Heart left ventricle (tissue), 16 donors: ENCODE measurements at regions not wholly inside any gene's neighbourhood (a gene's known extent, or its start where the extent isn't known, plus 50 kb on each side); places are given as distances from the start of the nearest gene placed in this dataset.

Experiments used
- ATAC-seq, 4 donors: fragments of 200-7000 bp; cut with Tn5 transposase; one replicate each; pipeline ENCODE4 v1.9.1; 2020 to 2022; ENCODE audit warnings: moderate library complexity in 4 of 4, mild to moderate bottlenecking in 3 of 4, moderate number of reproducible peaks in 1 of 4
- DNase-seq, 5 donors: peaks; one replicate each; pipeline ENCODE4 v3.0.0-alpha.2; 2020
- H3K27ac ChIP-seq, 12 donors: fragments of 200-600 bp; sonication (generic) in 4 of 12; one replicate each; pipeline versions ENCODE4 v1.5.0 to v1.8.0; 2016 to 2022; ENCODE audit warnings: mild to moderate bottlenecking in 2 of 12
- H3K27me3 ChIP-seq, 9 donors: fragments of 200-600 bp; sonication (generic) in 2 of 9; one replicate each; pipeline versions ENCODE4 v1.5.1 to v1.8.0; 2016 to 2022; ENCODE audit warnings: mild to moderate bottlenecking in 3 of 9
- H3K36me3 ChIP-seq, 9 donors: fragments of 200-600 bp; sonication (generic) in 2 of 9; one replicate each; pipeline versions ENCODE4 v1.5.0 to v1.8.0; 2018 to 2022; ENCODE audit warnings: mild to moderate bottlenecking in 2 of 9
- H3K4me1 ChIP-seq, 12 donors: fragments of 200-600 bp; sonication (generic) in 4 of 12; one replicate each; pipeline versions ENCODE4 v1.5.0 to v1.8.0; 2016 to 2022; ENCODE audit warnings: mild to moderate bottlenecking in 3 of 12
- H3K4me3 ChIP-seq, 12 donors: fragments of 200-600 bp; sonication (generic) in 4 of 12; one replicate each; pipeline versions ENCODE4 v1.5.0 to v1.8.0; 2017 to 2022; ENCODE audit warnings: mild to moderate bottlenecking in 9 of 12, moderate library complexity in 4 of 12
- H3K9me3 ChIP-seq, 12 donors: fragments of 200-600 bp; sonication (generic) in 4 of 12; one replicate each; pipeline versions ENCODE4 v1.5.0 to v1.8.0; 2016 to 2022; ENCODE audit warnings: mild to moderate bottlenecking in 1 of 12
- CTCF ChIP-seq, 12 donors: fragments of 200-600 bp; sonication (generic) in 4 of 12; IDR thresholded peaks; one replicate each; pipeline versions ENCODE4 v1.5.0 to v1.8.0; 2018 to 2022; ENCODE audit warnings: antibody characterized with exemption in 12 of 12, mild to moderate bottlenecking in 5 of 12
- POLR2A ChIP-seq, 2 donors: fragments of 450-650 bp; IDR thresholded peaks; one replicate each; pipeline ENCODE4 v1.6.1; 2017; ENCODE audit warnings: antibody characterized with exemption in 2 of 2, mild to moderate bottlenecking in 2 of 2, moderate library complexity in 2 of 2
- WGBS, 4 donors: extraction: QIAGEN DNeasy Blood & Tissue Kit in 2 of 4; methylation state at CpG; one replicate each; pipeline versions ENCODE4 v1.1.5 to v1.1.7; 2013 to 2018; 5-methylcytosine and 5-hydroxymethylcytosine counted together
- intact Hi-C, 10 donors: fragments of 100-400 bp; cut with DNase I; formaldehyde crosslinking; loops; one replicate each; pipeline versions ENCODE4 v1.11.1 to v1.14.2; 2022
- donor health status: ischemic (EF 13 %, LVEDD 7.1; RV severe dilation, severe dysfunction).
- donor health status: healthy with polysubstance abuse.
- donor health status: DM: no; HTN: yes; CAD: no.
- donor health status: DM: no; HTN: no; CAD: no.
- donor health status: ischemic (EF 25% LVEDD 6.9; RV normal size, moderate dysfunction).
- donor health status: ischemic (EF 25% LVEDD 5.7; RV mildly dilated, moderate dysfunction).
- donor health status: healthy.
- donor health status: DM: yes; HTN: yes; CAD: no.
- donor health status: ischemic (EF 35%, LVEDD 5.7; RV mildly dilated, moderate dysfunction).
- donor health status: nonischemic (EF 11% LVEDD 7.7; RV severe dilation, severe dysfunction).
- donor health status: DM: yes; HTN: yes; CAD: no.
- donor health status: PGD.
- donor health status: ischemic (EF 29% LVEDD 5.4; RV normal size, mild dysfunction).
- donor health status: nonischemic (EF 23%, LVEDD 6.1; RV moderate dilation, normal function).

DNA sequence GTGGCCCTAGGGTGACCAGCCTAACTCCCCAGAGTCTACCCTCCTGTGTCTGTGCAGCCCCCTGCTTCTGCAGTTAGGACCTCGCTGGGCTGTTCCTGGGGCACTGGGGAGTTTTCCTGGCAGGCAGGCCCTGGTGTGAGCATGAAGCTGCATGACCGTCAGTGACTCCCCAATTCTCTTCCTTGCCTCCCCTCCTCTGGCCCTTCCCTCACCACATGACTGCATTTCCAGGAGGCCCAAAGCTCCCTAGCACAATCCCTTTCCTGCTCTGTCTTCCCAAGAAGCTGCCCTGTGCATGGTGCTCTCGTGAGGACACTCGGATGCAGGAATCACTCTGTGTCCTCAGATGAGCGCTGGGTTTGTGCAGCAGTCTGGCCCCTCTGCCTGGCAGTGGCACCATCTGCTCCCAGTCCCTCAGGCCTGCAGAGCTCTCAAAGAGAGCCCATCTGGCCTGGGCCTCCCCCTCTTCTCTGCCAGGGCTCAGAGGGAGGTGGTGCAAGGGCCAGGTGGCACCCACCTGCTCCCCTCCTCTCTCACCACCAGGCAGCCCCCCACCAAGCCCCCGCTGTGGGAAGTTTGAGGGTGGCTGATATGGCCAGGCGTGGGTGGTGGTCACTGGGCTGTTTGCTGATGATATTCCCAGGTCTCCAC lies 125.6 kb upstream of the HS6ST1 start:
- no peaks in the 10 kb centered on the region for H3K27me3 ChIP-seq
- no peaks in the 10 kb centered on the region for H3K9me3 ChIP-seq
- H3K27ac ChIP-seq: no peak overlapping the region
- no peak overlapping the region for H3K4me3 ChIP-seq
- 85 to 90% (median 89%) methylated on average over 7 of the region's 7 CpGs for WGBS, 4 donors
- ATAC-seq: no peak
- DNase-seq: peak in 1 of 5 donors; percentile 10
- intact Hi-C loops: loop anchor here in 2 of 10 donors (10.0 kb wide), 2 partner anchors 89 to 119 kb away; no protein-coding TSS in a partner anchor
- H3K4me1 ChIP-seq: peaks cover 0 to 39% (median 16%) of the 10 kb centered on the region in 12 donors
- no peak for TF ChIP-seq CTCF (IDR thresholded peaks at IDR 0.05)
- no peaks in the 10 kb centered on the region for H3K36me3 ChIP-seq

GRCh38 chr2:128444816-128445522 lies 126.3 kb upstream of the HS6ST1 start:
- peaks cover 0 to 39% (median 13%) of the 10 kb centered on the region in 12 donors for H3K4me1 ChIP-seq
- no peak for TF ChIP-seq CTCF (IDR thresholded peaks at IDR 0.05)
- TF ChIP-seq POLR2A (IDR thresholded peaks at IDR 0.05): no peak
- DNase-seq (peak in 1 of 5 donors; percentile 3), ATAC-seq (no peak)
- H3K9me3 ChIP-seq: no peaks in the 10 kb centered on the region
- H3K4me3 ChIP-seq: no peak overlapping the region
- no peaks in the 10 kb centered on the region for H3K27me3 ChIP-seq
- 76 to 85% (median 82%) methylated on average over 10 of the region's 10 CpGs for WGBS, 4 donors
- no peak overlapping the region for H3K27ac ChIP-seq
- no peaks in the 10 kb centered on the region for H3K36me3 ChIP-seq
- intact Hi-C loops: loop anchor here in 2 of 10 donors (10.0 kb wide), 2 partner anchors 90 to 120 kb away; no protein-coding TSS in a partner anchor

DNA sequence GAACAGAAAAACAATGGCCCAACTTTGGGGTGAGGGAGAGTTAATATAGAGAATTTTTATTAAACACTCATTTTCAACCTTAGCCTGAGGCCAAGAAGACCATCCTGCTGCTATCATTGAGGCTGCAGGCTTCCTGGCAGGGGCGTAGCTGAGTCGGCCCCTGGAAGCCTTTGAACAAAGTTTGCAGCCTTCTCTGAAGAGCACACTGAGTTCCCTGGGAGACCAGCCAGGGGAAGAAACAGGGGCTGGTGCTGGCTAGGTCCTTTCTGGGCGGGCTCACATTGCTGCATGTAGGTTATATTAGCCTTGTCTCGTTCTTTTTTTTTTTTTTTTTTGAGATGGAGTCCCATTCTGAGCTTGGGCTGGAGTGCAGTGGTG lies 126.8 kb upstream of the HS6ST1 start:
- no peak for TF ChIP-seq CTCF (IDR thresholded peaks at IDR 0.05)
- no peak for TF ChIP-seq POLR2A (IDR thresholded peaks at IDR 0.05)
- Histone ChIP-seq H3K27me3 (no peaks in the 10 kb centered on the region), H3K36me3 (no peaks in the 10 kb centered on the region), H3K27ac (no peak overlapping the region), H3K4me3 (no peak overlapping the region), H3K9me3 (no peaks in the 10 kb centered on the region), H3K4me1 (peaks cover 0 to 39% (median 10%) of the 10 kb centered on the region in 12 donors)
- peak in 1 of 5 donors; percentile 9 for DNase-seq
- no peak for ATAC-seq
- WGBS, 4 donors: 55 to 81% (median 62%) methylated on average over 4 of the region's 4 CpGs
- intact Hi-C loops: loop anchor here in 2 of 10 donors (10.0 kb wide), 2 partner anchors 91 to 121 kb away; no protein-coding TSS in a partner anchor
